GM06990 (cell line): ENCODE measurements at regions not wholly inside any gene's neighbourhood (a gene's known extent, or its start where the extent isn't known, plus 50 kb on each side); places are given as distances from the start of the nearest gene placed in this dataset.

ENCODE experiments used
- DNase-seq: peaks from one replicate; pipeline ENCODE4 v3.0.0-alpha.2; 2011; ENCODE audit not compliant: insufficient read length; ENCODE audit errors: extremely low read depth
- H3K27me3 ChIP-seq: replicated peaks from 2 replicates; pipeline ENCODE4 v1.6.0; 2011; ENCODE audit warnings: low read length; ENCODE audit not compliant: control insufficient read depth, insufficient read depth
- H3K36me3 ChIP-seq: 2 replicates; pipeline ENCODE4 v1.5.1; 2011; ENCODE audit warnings: low read length; ENCODE audit not compliant: control insufficient read depth, insufficient read depth
- H3K4me3 ChIP-seq: replicated peaks from 2 replicates; pipeline ENCODE4 v1.5.1; 2011; ENCODE audit warnings: low read depth, mild to moderate bottlenecking, control low read depth, low read length
- CTCF ChIP-seq: IDR thresholded peaks from 2 replicates; pipeline ENCODE4 v1.5.1; 2011; ENCODE audit warnings: low read length, control low read depth, mild to moderate bottlenecking, inconsistent platforms; ENCODE audit not compliant: insufficient read depth, poor library complexity, severe bottlenecking

DNA sequence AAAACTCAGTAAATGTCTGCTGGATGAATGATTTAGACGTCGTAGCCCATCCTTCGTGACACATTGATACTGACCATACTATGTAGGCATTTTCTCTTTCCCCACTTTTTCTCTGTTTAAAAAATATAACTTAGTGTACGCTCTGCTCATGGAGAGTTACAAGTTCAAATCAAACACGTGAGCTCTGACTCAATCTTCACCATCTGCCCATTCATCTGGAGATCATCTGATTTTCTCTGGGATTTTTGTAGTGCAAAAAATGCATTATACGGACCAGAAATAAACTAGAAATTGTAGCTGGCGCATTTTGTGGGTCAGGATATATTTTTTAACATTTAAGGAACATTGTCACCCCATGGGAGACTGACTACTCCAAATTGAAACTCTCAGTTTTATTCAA is 124.7 kb upstream of the FAM9B start:
- no peaks in the 10 kb centered on the region for H3K36me3 ChIP-seq
- H3K4me3 ChIP-seq, result no peak overlapping the region
- no peak for TF ChIP-seq CTCF
- DNase-seq, result no peak
- no peaks in the 10 kb centered on the region for H3K27me3 ChIP-seq

DNA sequence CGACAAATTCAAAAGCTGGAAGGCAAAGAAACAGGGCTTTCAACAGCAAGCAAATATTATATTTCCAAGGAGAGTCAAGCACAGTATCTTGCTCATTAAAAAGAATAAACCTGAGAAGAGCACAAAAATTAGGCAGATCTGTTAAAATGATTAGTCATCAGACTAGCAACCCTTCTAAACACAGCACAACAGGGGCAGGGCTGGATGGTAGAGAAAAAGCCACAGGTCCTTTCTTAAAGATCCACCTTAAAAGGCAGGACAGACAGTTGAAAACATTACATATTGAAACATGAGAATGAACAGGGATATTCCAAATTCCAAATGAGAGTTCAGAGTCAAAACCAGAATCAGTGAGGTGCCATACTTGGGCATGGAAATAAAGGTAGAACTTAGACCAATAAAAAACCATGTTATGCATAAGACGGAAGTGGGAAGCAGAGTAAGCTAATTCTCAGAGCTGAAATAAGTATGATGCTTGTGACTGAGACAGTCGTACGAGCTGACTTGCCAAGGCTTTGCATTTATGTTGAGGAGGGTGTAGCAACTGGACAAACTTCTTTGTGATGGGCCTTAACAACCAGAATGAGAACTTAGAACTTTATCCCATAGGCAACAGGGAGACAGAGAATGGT is 126.9 kb upstream of the FAM9B start:
- TF ChIP-seq CTCF, result no peak
- no peak for DNase-seq
- Histone ChIP-seq H3K36me3 (no peaks in the 10 kb centered on the region), H3K4me3 (no peak overlapping the region), H3K27me3 (no peaks in the 10 kb centered on the region)

GRCh38 chrX:9162698-9163097 is 128.8 kb upstream of the FAM9B start:
- H3K36me3 ChIP-seq, result no peaks in the 10 kb centered on the region
- no peaks in the 10 kb centered on the region for H3K27me3 ChIP-seq
- no peak overlapping the region for H3K4me3 ChIP-seq
- no peak for DNase-seq
- TF ChIP-seq CTCF, result no peak

DNA sequence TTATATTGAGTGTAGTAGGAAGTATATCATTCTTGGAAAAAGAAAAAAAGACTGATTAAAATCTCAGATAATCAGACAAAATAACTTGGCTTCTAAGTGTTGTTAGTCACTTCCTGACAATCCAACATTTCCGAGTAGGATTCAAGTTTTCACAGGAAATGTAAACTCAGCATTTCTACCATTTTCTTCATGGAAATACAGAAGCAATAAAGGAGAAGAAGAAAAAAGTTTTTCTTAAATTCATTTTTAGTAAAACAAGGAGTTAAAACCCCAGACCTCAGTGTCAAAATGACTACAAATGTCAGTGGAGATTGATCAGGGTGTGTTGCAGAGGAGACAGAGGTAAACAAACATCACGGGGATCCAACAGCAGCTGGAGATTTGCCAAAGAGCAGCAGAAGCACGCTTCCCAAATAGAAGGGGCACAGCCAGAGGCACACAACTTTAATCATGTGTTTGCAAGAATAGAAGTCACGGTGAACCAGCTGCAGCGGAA is 129.3 kb upstream of the FAM9B start:
- DNase-seq, result no peak
- H3K27me3 ChIP-seq, result no peaks in the 10 kb centered on the region
- no peak for TF ChIP-seq CTCF

DNA sequence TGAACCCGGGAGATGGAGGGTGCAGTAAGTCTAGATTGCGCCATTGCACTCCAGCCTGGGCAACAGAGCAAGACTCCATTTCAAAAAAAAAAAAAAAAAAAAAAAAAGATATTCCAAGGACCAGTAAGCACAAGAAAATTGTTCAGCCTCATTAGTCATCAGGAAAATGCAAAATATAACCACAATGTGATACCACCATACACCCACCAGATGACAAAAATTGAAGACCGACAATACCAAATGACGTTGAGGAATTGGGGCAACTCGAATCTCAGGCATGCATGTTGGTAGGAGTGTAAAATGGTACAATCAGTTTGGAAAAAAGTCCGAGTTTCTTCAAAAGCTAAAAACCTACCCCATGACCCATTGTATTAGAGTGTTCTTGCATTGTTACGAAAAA is 130.2 kb upstream of the FAM9B start:
- Histone ChIP-seq H3K27me3 (no peaks in the 10 kb centered on the region), H3K36me3 (no peaks in the 10 kb centered on the region), H3K4me3 (no peak overlapping the region)
- DNase-seq, result no peak
- TF ChIP-seq CTCF, result no peak

More for the DNA sequence above, 129.3 kb upstream of the FAM9B start:
- no peak overlapping the region for H3K4me3 ChIP-seq
- no peaks in the 10 kb centered on the region for H3K36me3 ChIP-seq
